HCT116 (cell line): ENCODE measurements at regions not wholly inside any gene's neighbourhood (a gene's known extent, or its start where the extent isn't known, plus 50 kb on each side); places are given as distances from the start of the nearest gene placed in this dataset.

Experiments
- ATAC-seq: fragments of 200-7000 bp; cut with Tn5 transposase; 2 replicates; pipeline ENCODE4 v1.9.1; 2020; ENCODE audit warnings: mild to moderate bottlenecking, moderate library complexity
- BruUV-seq: library from RNA; stranded (reverse); fragments of 400-500 nt; replicated peaks from 2 replicates; lab custom pipeline; 2021; lab: Mats Ljungman, UMichigan
- CTCF ChIA-PET: fragments of 300-600 bp; sonication (Branson Sonifier 250); formaldehyde crosslinking; loops from one replicate; lab custom pipeline; 2021; ENCODE audit warnings: antibody characterized with exemption; lab: Charles Lee
- POLR2A ChIA-PET: fragments of 300-600, 350-600 bp; sonication (Branson Sonifier 250); formaldehyde crosslinking; loops from one replicate; lab custom pipeline; 2021; ENCODE audit warnings: antibody characterized with exemption; lab: Charles Lee
- RAD21 ChIA-PET, 2 experiments: fragments of 300-600 bp; sonication (Branson Sonifier 250); formaldehyde crosslinking; loops; one replicate each; lab custom pipeline; 2023; ENCODE audit warnings: low total read pairs in 2 of 2; ENCODE audit not compliant: uncharacterized antibody in 2 of 2, unreplicated experiment in 2 of 2, low non-redundant PET in 1 of 2; lab: Charles Lee
- DNase-seq: peaks from one replicate; pipeline ENCODE4 v3.0.0-alpha.2; 2010; ENCODE audit warnings: low read depth, low spot score
- H2AFZ ChIP-seq: fragments of 200-600 bp; shearing (Covaris generic), sonication (generic); 2 replicates; pipeline ENCODE4 v1.6.1; 2017; ENCODE audit warnings: low read depth, mixed run types, mixed read lengths, antibody characterized with exemption, low read length; ENCODE audit not compliant: poor library complexity, severe bottlenecking
- H3K27ac ChIP-seq: 2 replicates; pipeline ENCODE4 v1.5.1; 2012; ENCODE audit warnings: low read depth, low read length
- H3K27me3 ChIP-seq: fragments of 200-600 bp; sonication (generic); 2 replicates; pipeline ENCODE4 v1.6.1; 2016; ENCODE audit warnings: mixed run types, low read length, mixed read lengths; ENCODE audit not compliant: insufficient read depth
- H3K36me3 ChIP-seq, 2 experiments: fragments of 200-500 bp in 1 of 2; fragments of 200-600 bp in 1 of 2; sonication (Bioruptor generic) in 1 of 2; sonication (generic) in 1 of 2; 2 replicates each; pipeline versions ENCODE4 v1.5.1 to v1.6.1; 2014 to 2016; ENCODE audit warnings: low read length in 2 of 2, inconsistent platforms in 1 of 2, mixed read lengths in 1 of 2, mixed run types in 1 of 2; ENCODE audit not compliant: insufficient read depth in 2 of 2, control insufficient read depth in 1 of 2
- H3K4me1 ChIP-seq, 2 experiments: fragments of 200-600 bp in 1 of 2; sonication (generic) in 1 of 2; 2 replicates each; pipeline versions ENCODE4 v1.5.1 to v1.6.1; 2012 to 2017; ENCODE audit warnings: low read length in 2 of 2, inconsistent platforms in 1 of 2, mild to moderate bottlenecking in 1 of 2, mixed read lengths in 1 of 2, mixed run types in 1 of 2, moderate library complexity in 1 of 2; ENCODE audit not compliant: insufficient read depth in 2 of 2, control insufficient read depth in 1 of 2
- H3K4me2 ChIP-seq: fragments of 200-600 bp; sonication (generic); 2 replicates; pipeline ENCODE4 v1.6.1; 2017; ENCODE audit warnings: mixed run types, low read length, mixed read lengths
- H3K4me3 ChIP-seq, 2 experiments: fragments of 200-600 bp in 1 of 2; sonication (generic) in 1 of 2; replicated peaks in 1 of 2; 2 replicates each; pipeline ENCODE4 v1.5.1; 2011 to 2016; ENCODE audit warnings: low read length in 2 of 2, control low read depth in 1 of 2, low read depth in 1 of 2, mild to moderate bottlenecking in 1 of 2, mixed read lengths in 1 of 2, mixed run types in 1 of 2
- H3K79me2 ChIP-seq: fragments of 200-600 bp; sonication (generic); 2 replicates; pipeline ENCODE4 v1.6.1; 2017; ENCODE audit warnings: mild to moderate bottlenecking, mixed run types, low read length, moderate library complexity, mixed read lengths; ENCODE audit not compliant: insufficient read depth
- H3K9ac ChIP-seq: fragments of 200-600 bp; sonication (generic); 2 replicates; pipeline ENCODE4 v1.6.1; 2016; ENCODE audit warnings: low read length, mixed read lengths
- H3K9me2 ChIP-seq: fragments of 200-600 bp; sonication (generic), shearing (Covaris generic); 2 replicates; pipeline ENCODE4 v1.6.1; 2017; ENCODE audit warnings: mixed run types, mild to moderate bottlenecking, moderate library complexity; ENCODE audit not compliant: insufficient read depth
- H3K9me3 ChIP-seq, 2 experiments: fragments of 200-500 bp in 1 of 2; fragments of 200-600 bp in 1 of 2; sonication (Bioruptor generic) in 1 of 2; sonication (generic) in 1 of 2; 2 replicates each; pipeline ENCODE4 v1.6.1; 2014 to 2017; ENCODE audit warnings: low read length in 2 of 2, mixed read lengths in 2 of 2, inconsistent platforms in 1 of 2, low read depth in 1 of 2, mild to moderate bottlenecking in 1 of 2, mixed run types in 1 of 2, moderate library complexity in 1 of 2; ENCODE audit not compliant: control insufficient read depth in 1 of 2, insufficient read depth in 1 of 2
- H4K20me1 ChIP-seq: fragments of 200-600 bp; sonication (generic), shearing (Covaris generic); 2 replicates; pipeline ENCODE4 v1.6.1; 2017; ENCODE audit warnings: mixed run types, mild to moderate bottlenecking, moderate library complexity; ENCODE audit not compliant: insufficient read depth
- ATF3 ChIP-seq: IDR thresholded peaks from 2 replicates; pipeline ENCODE4 v1.6.1; 2012
- CEBPB ChIP-seq: IDR thresholded peaks from 2 replicates; pipeline ENCODE4 v1.6.1; 2012; ENCODE audit warnings: low read depth
- CTCF ChIP-seq, 3 experiments: fragments of 200-600 bp in 1 of 3; sonication (generic) in 1 of 3; IDR thresholded peaks in 2 of 3; conservative IDR thresholded peaks in 1 of 3; 2 replicates each; pipeline ENCODE4 v1.5.1; 2012 to 2017; ENCODE audit warnings: low read depth in 2 of 3, low read length in 2 of 3, antibody characterized with exemption in 1 of 3, borderline replicate concordance in 1 of 3, control low read depth in 1 of 3, mild to moderate bottlenecking in 1 of 3, mixed read lengths in 1 of 3, mixed run types in 1 of 3, moderate library complexity in 1 of 3; ENCODE audit not compliant: insufficient read depth in 1 of 3
- ELF1 ChIP-seq: IDR thresholded peaks from 2 replicates; pipeline ENCODE4 v1.6.1; 2012; ENCODE audit warnings: low read depth, borderline replicate concordance
- JUND ChIP-seq: IDR thresholded peaks from 2 replicates; pipeline ENCODE4 v1.6.1; 2012
- MAX ChIP-seq: IDR thresholded peaks from 2 replicates; pipeline ENCODE4 v1.6.1; 2012
- POLR2AphosphoS5 ChIP-seq: IDR thresholded peaks from 2 replicates; pipeline ENCODE4 v1.6.1; 2011; ENCODE audit warnings: mild to moderate bottlenecking, low read depth, low read length, moderate library complexity
- RAD21 ChIP-seq: IDR thresholded peaks from 2 replicates; pipeline ENCODE4 v1.6.1; 2012; ENCODE audit warnings: low read depth, mild to moderate bottlenecking
- SIN3A ChIP-seq: IDR thresholded peaks from 2 replicates; pipeline ENCODE4 v1.6.1; 2012; ENCODE audit warnings: low read depth
- SRF ChIP-seq: IDR thresholded peaks from 2 replicates; pipeline ENCODE4 v1.6.1; 2012; ENCODE audit warnings: low read depth
- TCF7L2 ChIP-seq: IDR thresholded peaks from 2 replicates; pipeline ENCODE4 v1.7.0; 2011; ENCODE audit warnings: borderline replicate concordance, inconsistent platforms; ENCODE audit not compliant: insufficient read depth, insufficient read length; ENCODE audit errors: extremely low read depth
- ZBTB33 ChIP-seq: IDR thresholded peaks from 2 replicates; pipeline ENCODE4 v1.6.1; 2011; ENCODE audit warnings: mild to moderate bottlenecking, low read length, moderate library complexity; ENCODE audit not compliant: insufficient replicate concordance; ENCODE audit errors: extremely low read depth
- ZFX ChIP-seq: fragments of 450-650 bp; IDR thresholded peaks from 2 replicates; pipeline ENCODE4 v1.6.1; 2017
- ZNF274 ChIP-seq: fragments of 200-500 bp; sonication (Bioruptor generic); IDR thresholded peaks from 2 replicates; pipeline ENCODE4 v1.6.1; 2014; ENCODE audit warnings: mild to moderate bottlenecking, low read depth, low read length, inconsistent platforms
- intact Hi-C: fragments of 100-400 bp; cut with micrococcal nuclease; formaldehyde crosslinking; loops from 2 replicates; pipeline ENCODE4 v1.10.0; 2022

GRCh38 chr5:120151181-120151580 lies 312.9 kb upstream of the PRR16 start:
- H3K27ac ChIP-seq: no peak overlapping the region
- H3K79me2 ChIP-seq: no peaks in the 10 kb centered on the region
- intact Hi-C loops: no loop called here
- TF ChIP-seq SIN3A (no peak), RAD21 (no peak), TCF7L2 (no peak), ATF3 (no peak), SRF (no peak), ELF1 (no peak), JUND (no peak), ZFX (no peak)
- no peak for DNase-seq
- H3K9me3 ChIP-seq: no peaks in the 10 kb centered on the region
- POLR2A ChIA-PET: no interaction called here
- no peaks in the 10 kb centered on the region for H4K20me1 ChIP-seq
- no peaks in the 10 kb centered on the region for H3K27me3 ChIP-seq
- CTCF ChIA-PET: no interaction called here
- no peak overlapping the region for H3K9ac ChIP-seq
- 0 out of 4 replicates have a peak, but pooled peaks cover 0 to 3% of the 10 kb centered on the region in 2 experiments for H3K4me1 ChIP-seq
- no peak overlapping the region for H3K4me3 ChIP-seq
- H3K4me2 ChIP-seq: no peak overlapping the region
- RAD21 ChIA-PET: no interaction called here
- ATAC-seq: no peak
- H2AFZ ChIP-seq: no peak overlapping the region
- BruUV-seq: no TSS peak
- no peaks in the 10 kb centered on the region for H3K36me3 ChIP-seq
- no peaks in the 10 kb centered on the region for H3K9me2 ChIP-seq

GRCh38 chr5:120151825-120152224 lies 312.3 kb upstream of the PRR16 start:
- TF ChIP-seq MAX (no peak), CEBPB (no peak), POLR2AphosphoS5 (no peak), CTCF (IDR thresholded peaks at IDR 0.05 in 2 of 3, conservative IDR thresholded peaks at IDR 0.05 in 1 of 3; ENCODE audit: borderline replicate concordance in 1 of 3, insufficient read depth in 1 of 3, low read depth in 2 of 3, low read length in 2 of 3) (no peak), JUND (no peak), ZBTB33 (no peak), ZNF274 (no peak)
- H3K4me3 ChIP-seq: no peak overlapping the region
- DNase-seq (no peak), ATAC-seq (no peak)
- H3K36me3 ChIP-seq: no peaks in the 10 kb centered on the region
- no peaks in the 10 kb centered on the region for H3K9me2 ChIP-seq
- intact Hi-C loops: no loop called here
- BruUV-seq: no TSS peak
- no peaks in the 10 kb centered on the region for H3K9me3 ChIP-seq
- no peak overlapping the region for H3K27ac ChIP-seq
- H3K4me2 ChIP-seq: no peak overlapping the region
- 0 out of 4 replicates have a peak, but pooled peaks cover 0 to 3% of the 10 kb centered on the region in 2 experiments for H3K4me1 ChIP-seq
- RAD21 ChIA-PET: no interaction called here
- POLR2A ChIA-PET: no interaction called here
- H3K9ac ChIP-seq: no peak overlapping the region
- H3K79me2 ChIP-seq: no peaks in the 10 kb centered on the region
- H4K20me1 ChIP-seq: no peaks in the 10 kb centered on the region
- H3K27me3 ChIP-seq: no peaks in the 10 kb centered on the region
- CTCF ChIA-PET: no interaction called here
- H2AFZ ChIP-seq: no peak overlapping the region
